NCI-H2171 treated with DMSO at 0.1 percent for 48 hours (cell line): ENCODE measurements at regions not wholly inside any gene's neighbourhood (a gene's known extent, or its start where the extent isn't known, plus 50 kb on each side); places are given as distances from the start of the nearest gene placed in this dataset.
A peak's percentile ranks its signal among the peaks of the same experiment; 100 is the strongest.

Experiments used
- DNase-seq: peaks from one replicate; lab custom pipeline; 2025; lab: John Stamatoyannopoulos, UW

- no peak for DNase-seq
These were observed 108.1 kb upstream of the IER5L start for GRCh38 chr9:129285979-129286772.

- no peak for DNase-seq
These were observed 107.3 kb upstream of the IER5L start for GRCh38 chr9:129285382-129285781.

- no peak for DNase-seq
These were observed 106.7 kb upstream of the IER5L start for GRCh38 chr9:129284607-129285291.

GRCh38 chr9:129283705-129284606 is 105.9 kb upstream of the IER5L start:
- DNase-seq, result no peak

- no peak for DNase-seq
These were observed 105.2 kb upstream of the IER5L start for GRCh38 chr9:129283291-129283691.

GRCh38 chr9:129282731-129283211 is 104.7 kb upstream of the IER5L start:
- DNase-seq, result no peak

GRCh38 chr9:129282272-129282671 is 104.2 kb upstream of the IER5L start:
- no peak for DNase-seq

GRCh38 chr9:129281506-129282145 is 103.6 kb upstream of the IER5L start:
- DNase-seq, result no peak

GRCh38 chr9:129280623-129281271 is 102.7 kb upstream of the IER5L start:
- no peak for DNase-seq

- no peak for DNase-seq
These were observed 102.2 kb upstream of the IER5L start for GRCh38 chr9:129280236-129280622.

- peak; percentile 96 for DNase-seq
These were observed 100.6 kb upstream of the IER5L start for GRCh38 chr9:129278391-129279237.

- DNase-seq, result no peak
These were observed 98.6 kb upstream of the IER5L start for GRCh38 chr9:129276486-129277230.

GRCh38 chr9:129275626-129276247 is 97.7 kb upstream of the IER5L start:
- DNase-seq, result no peak

- no peak for DNase-seq
These were observed 96.1 kb upstream of the IER5L start for GRCh38 chr9:129273941-129274684.

GRCh38 chr9:129273136-129273895 is 95.3 kb upstream of the IER5L start:
- no peak for DNase-seq

GRCh38 chr9:129272348-129273025 is 94.4 kb upstream of the IER5L start:
- no peak for DNase-seq

GRCh38 chr9:129270903-129271431 is 92.9 kb upstream of the IER5L start:
- DNase-seq, result no peak
